GM13976 (cell line): ENCODE measurements at regions not wholly inside any gene's neighbourhood (a gene's known extent, or its start where the extent isn't known, plus 50 kb on each side); places are given as distances from the start of the nearest gene placed in this dataset.

Experiments used
- DNase-seq: peaks from one replicate; pipeline ENCODE4 v3.0.0; 2012; ENCODE audit warnings: low spot score
- CTCF ChIP-seq: IDR thresholded peaks from 2 replicates; pipeline ENCODE4 v1.5.1; 2012; ENCODE audit warnings: borderline replicate concordance, mild to moderate bottlenecking; ENCODE audit not compliant: insufficient read depth; ENCODE audit errors: extremely low read depth, missing control alignments, control extremely low read depth
- in situ Hi-C: fragments of 300-500 bp; cut with MboI; formaldehyde crosslinking; loops from one replicate; pipeline ENCODE4 v1.12.0; 2022; ENCODE audit warnings: low sequenced_read_pairs, mixed read lengths, inconsistent platforms; ENCODE audit not compliant: unreplicated experiment

GRCh38 chr3:14311729-14312128, 90.7 kb upstream of the SLC6A6 start:
- TF ChIP-seq CTCF: no peak
- no peak for DNase-seq
- in situ Hi-C loops: no loop called here

GRCh38 chr3:14312375-14312774, 90.0 kb upstream of the SLC6A6 start:
- in situ Hi-C loops: no loop called here
- TF ChIP-seq CTCF: no peak
- DNase-seq: no peak

GRCh38 chr3:14317057-14317553, 85.3 kb upstream of the SLC6A6 start:
- DNase-seq: no peak
- in situ Hi-C loops: no loop called here
- no peak for TF ChIP-seq CTCF

GRCh38 chr3:14318646-14319045, 83.8 kb upstream of the SLC6A6 start:
- no peak for DNase-seq
- in situ Hi-C loops: no loop called here
- TF ChIP-seq CTCF: no peak

GRCh38 chr3:14319654-14320182, 82.7 kb upstream of the SLC6A6 start:
- DNase-seq: peak; percentile 82
- in situ Hi-C loops: no loop called here
- TF ChIP-seq CTCF: no peak

- DNase-seq: no peak
- in situ Hi-C loops: no loop called here
These were observed 82.2 kb upstream of the SLC6A6 start for GRCh38 chr3:14320219-14320618.

More at GRCh38 chr3:14320219-14320618, 82.2 kb upstream of the SLC6A6 start:
- TF ChIP-seq CTCF: no peak
